OCI-LY7 (cell line): ENCODE measurements at regions not wholly inside any gene's neighbourhood (a gene's known extent, or its start where the extent isn't known, plus 50 kb on each side); places are given as distances from the start of the nearest gene placed in this dataset.

Experiments
- BruUV-seq: library from RNA; stranded (reverse); fragments of 400-500 nt; replicated peaks from 2 replicates; lab custom pipeline; 2021; lab: Mats Ljungman, UMichigan
- CTCF ChIA-PET: fragments of 300-600 bp; sonication (Branson Sonifier 250); formaldehyde crosslinking; loops from one replicate; lab custom pipeline; 2022; ENCODE audit warnings: antibody characterized with exemption; ENCODE audit not compliant: unreplicated experiment; lab: Charles Lee
- POLR2A ChIA-PET: fragments of 300-600 bp; sonication (Branson Sonifier 250); formaldehyde crosslinking; loops from one replicate; lab custom pipeline; 2022; ENCODE audit warnings: antibody characterized with exemption; lab: Charles Lee
- DNase-seq: peaks from one replicate; pipeline ENCODE4 v3.0.0-alpha.2; 2015; ENCODE audit warnings: low spot score
- H2AFZ ChIP-seq: fragments of 200-600 bp; sonication (generic), shearing (Covaris generic); 2 replicates; pipeline ENCODE4 v1.6.1; 2014; ENCODE audit warnings: mild to moderate bottlenecking, antibody characterized with exemption, low read length, moderate library complexity
- H3K27ac ChIP-seq: fragments of 200-600 bp; sonication (generic); 2 replicates; pipeline ENCODE4 v1.5.1; 2014; ENCODE audit warnings: mixed run types, low read depth, mild to moderate bottlenecking, moderate library complexity, low read length, inconsistent platforms; ENCODE audit not compliant: poor library complexity, severe bottlenecking
- H3K36me3 ChIP-seq: fragments of 200-600 bp; sonication (generic); 2 replicates; pipeline ENCODE4 v1.6.1; 2014; ENCODE audit warnings: mild to moderate bottlenecking, antibody characterized with exemption, low read length, moderate library complexity, mixed read lengths; ENCODE audit not compliant: insufficient read depth
- H3K4me1 ChIP-seq: fragments of 200-600 bp; sonication (generic); 2 replicates; pipeline ENCODE4 v1.5.1; 2014; ENCODE audit warnings: mild to moderate bottlenecking, low read length; ENCODE audit not compliant: insufficient read depth, poor library complexity, severe bottlenecking
- H3K4me2 ChIP-seq: fragments of 200-600 bp; sonication (generic); 2 replicates; pipeline ENCODE4 v1.6.1; 2014; ENCODE audit warnings: mild to moderate bottlenecking, low read length
- H3K4me3 ChIP-seq: fragments of 200-600 bp; sonication (generic); 2 replicates; pipeline ENCODE4 v1.5.1; 2014; ENCODE audit warnings: mild to moderate bottlenecking, low read depth, low read length; ENCODE audit not compliant: poor library complexity, severe bottlenecking
- H3K79me2 ChIP-seq: fragments of 200-600 bp; sonication (generic); 2 replicates; pipeline ENCODE4 v1.6.1; 2016; ENCODE audit warnings: low read depth, mild to moderate bottlenecking, low read length, moderate library complexity, mixed read lengths; ENCODE audit not compliant: insufficient read depth
- H3K9me2 ChIP-seq: fragments of 200-600 bp; sonication (generic); 2 replicates; pipeline ENCODE4 v1.6.1; 2016; ENCODE audit warnings: mild to moderate bottlenecking, low read length, mixed read lengths; ENCODE audit not compliant: insufficient read depth
- H3K9me3 ChIP-seq: fragments of 200-600 bp; sonication (generic); 2 replicates; pipeline ENCODE4 v1.6.1; 2014; ENCODE audit warnings: mild to moderate bottlenecking, mixed run types, low read length, mixed read lengths
- H4K20me1 ChIP-seq: fragments of 200-600 bp; sonication (generic); 2 replicates; pipeline ENCODE4 v1.6.1; 2014; ENCODE audit warnings: mild to moderate bottlenecking, antibody characterized with exemption, low read length, moderate library complexity, mixed read lengths; ENCODE audit not compliant: insufficient read depth
- CTCF ChIP-seq: fragments of 200-600 bp; sonication (generic); conservative IDR thresholded peaks from 2 replicates; pipeline ENCODE4 v1.5.1; 2014; ENCODE audit warnings: mild to moderate bottlenecking, antibody characterized with exemption, low read length, moderate library complexity, mixed read lengths
- EZH2phosphoT487 ChIP-seq: fragments of 200-600 bp; sonication (generic); IDR thresholded peaks from 2 replicates; pipeline ENCODE4 v1.6.1; 2018; ENCODE audit warnings: low read depth, borderline replicate concordance, mild to moderate bottlenecking, mixed run types, antibody characterized with exemption, low read length, moderate library complexity, mixed read lengths
- intact Hi-C: fragments of 100-400 bp; cut with micrococcal nuclease; formaldehyde crosslinking; loops from one replicate; pipeline ENCODE4 v1.10.0; 2022; ENCODE audit not compliant: unreplicated experiment

- Histone ChIP-seq H3K79me2 (no peaks in the 10 kb centered on the region), H2AFZ (no peak overlapping the region), H4K20me1 (no peaks in the 10 kb centered on the region), H3K4me2 (no peak overlapping the region), H3K36me3 (no peaks in the 10 kb centered on the region), H3K9me3 (no peaks in the 10 kb centered on the region), H3K27ac (no peak overlapping the region), H3K4me1 (no peaks in the 10 kb centered on the region), H3K4me3 (no peak overlapping the region), H3K9me2 (no peaks in the 10 kb centered on the region)
- ChIA-PET CTCF (no interaction called here), POLR2A (interaction anchor here (0.9 kb wide), 2 partner anchors 9 to 14 kb away, joined by 3 to 4 read pairs; no protein-coding TSS in a partner anchor)
- no TSS peak for BruUV-seq
- DNase-seq: no peak
- TF ChIP-seq CTCF: no peak
- no peak for TF ChIP-seq EZH2phosphoT487
- intact Hi-C loops: no loop called here
Measured at GRCh38 chr10:29171717-29172116, 117.2 kb upstream of the LYZL1 start.

- CTCF ChIA-PET: no interaction called here
- BruUV-seq: no TSS peak
- POLR2A ChIA-PET: no interaction called here
Measured at GRCh38 chr10:29174389-29174788, 114.5 kb upstream of the LYZL1 start.

More at GRCh38 chr10:29174389-29174788, 114.5 kb upstream of the LYZL1 start:
- Histone ChIP-seq H3K36me3 (no peaks in the 10 kb centered on the region), H3K27ac (no peak overlapping the region), H3K79me2 (no peaks in the 10 kb centered on the region), H3K4me3 (no peak overlapping the region), H3K4me1 (no peaks in the 10 kb centered on the region), H2AFZ (no peak overlapping the region), H4K20me1 (no peaks in the 10 kb centered on the region), H3K9me3 (no peaks in the 10 kb centered on the region), H3K9me2 (no peaks in the 10 kb centered on the region), H3K4me2 (no peak overlapping the region)
- no peak for TF ChIP-seq CTCF
- no peak for TF ChIP-seq EZH2phosphoT487
- no peak for DNase-seq
- intact Hi-C loops: no loop called here
